ENCODE measurements at regions not wholly inside any gene's neighbourhood (a gene's known extent, or its start where the extent isn't known, plus 50 kb on each side); places are given as distances from the start of the nearest gene placed in this dataset.

- CTCF ChIA-PET, result no interaction called here
- no peak for TF ChIP-seq CTCF (IDR thresholded peaks at IDR 0.05)
- POLR2A ChIA-PET, result no interaction called here
- H3K9me3 Mint-ChIP-seq, result no peaks in the 10 kb centered on the region
- no peaks in the 10 kb centered on the region for H3K36me3 Mint-ChIP-seq (ENCODE audit: low read depth)
- no peak overlapping the region for H3K4me3 Mint-ChIP-seq
- H3K27me3 Mint-ChIP-seq, result peaks cover 28% of the 10 kb centered on the region
- intact Hi-C loops (cut with micrococcal nuclease), result no loop called here
- H3K4me1 Mint-ChIP-seq (ENCODE audit: low read depth), result peaks cover 7% of the 10 kb centered on the region
- DNase-seq (no peak), ATAC-seq (no peak)
- H3K27ac Mint-ChIP-seq, result no peak overlapping the region
Measured at GRCh38 chr7:54662701-54663100, 96.3 kb downstream of the SEC61G start.

GRCh38 chr7:54653905-54654304 lies 105.1 kb downstream of the SEC61G start:
- Mint-ChIP-seq H3K27me3 (no peaks in the 10 kb centered on the region), H3K4me1 (ENCODE audit: low read depth) (no peaks in the 10 kb centered on the region), H3K27ac (no peak overlapping the region), H3K4me3 (no peak overlapping the region), H3K36me3 (ENCODE audit: low read depth) (no peaks in the 10 kb centered on the region), H3K9me3 (no peaks in the 10 kb centered on the region)
- ChIA-PET POLR2A (no interaction called here), CTCF (no interaction called here)
- TF ChIP-seq CTCF (IDR thresholded peaks at IDR 0.05), result no peak
- intact Hi-C loops (cut with micrococcal nuclease), result loop anchor here (5.0 kb wide), 1 partner anchor 52 kb away; no protein-coding TSS in a partner anchor
- no peak for DNase-seq
- ATAC-seq, result no peak

GRCh38 chr7:54643064-54643463 lies 100.9 kb downstream of the VSTM2A start:
- Mint-ChIP-seq H3K4me1 (ENCODE audit: low read depth) (no peaks in the 10 kb centered on the region), H3K9me3 (peaks cover 5% of the 10 kb centered on the region), H3K27me3 (no peaks in the 10 kb centered on the region), H3K4me3 (no peak overlapping the region), H3K27ac (no peak overlapping the region), H3K36me3 (ENCODE audit: low read depth) (no peaks in the 10 kb centered on the region)
- intact Hi-C loops (cut with micrococcal nuclease), result no loop called here
- no peak for TF ChIP-seq CTCF (IDR thresholded peaks at IDR 0.05)
- no peak for DNase-seq
- POLR2A ChIA-PET, result no interaction called here
- no peak for ATAC-seq
- CTCF ChIA-PET, result no interaction called here

GRCh38 chr7:54637712-54638396 lies 95.7 kb downstream of the VSTM2A start:
- CTCF ChIA-PET, result no interaction called here
- POLR2A ChIA-PET, result no interaction called here
- DNase-seq (no peak), ATAC-seq (no peak)
- no peaks in the 10 kb centered on the region for H3K27me3 Mint-ChIP-seq
- no peak overlapping the region for H3K27ac Mint-ChIP-seq
- H3K4me3 Mint-ChIP-seq, result no peak overlapping the region
- no peak for TF ChIP-seq CTCF (IDR thresholded peaks at IDR 0.05)
- no peaks in the 10 kb centered on the region for H3K4me1 Mint-ChIP-seq (ENCODE audit: low read depth)
- no peaks in the 10 kb centered on the region for H3K36me3 Mint-ChIP-seq (ENCODE audit: low read depth)
- intact Hi-C loops (cut with micrococcal nuclease), result no loop called here
- peaks cover 4% of the 10 kb centered on the region for H3K9me3 Mint-ChIP-seq

- H3K4me3 Mint-ChIP-seq, result no peak overlapping the region
- CTCF ChIA-PET, result no interaction called here
- H3K36me3 Mint-ChIP-seq (ENCODE audit: low read depth), result no peaks in the 10 kb centered on the region
- peaks cover 8% of the 10 kb centered on the region for H3K9me3 Mint-ChIP-seq
- H3K27me3 Mint-ChIP-seq, result no peaks in the 10 kb centered on the region
- no peak overlapping the region for H3K27ac Mint-ChIP-seq
- POLR2A ChIA-PET, result no interaction called here
- intact Hi-C loops (cut with micrococcal nuclease), result no loop called here
- H3K4me1 Mint-ChIP-seq (ENCODE audit: low read depth), result no peaks in the 10 kb centered on the region
- TF ChIP-seq CTCF (IDR thresholded peaks at IDR 0.05), result no peak
- DNase-seq, result no peak
- ATAC-seq, result no peak
Measured at GRCh38 chr7:54632696-54633095, 90.5 kb downstream of the VSTM2A start.
